Ishikawa (cell line): ENCODE measurements at regions not wholly inside any gene's neighbourhood (a gene's known extent, or its start where the extent isn't known, plus 50 kb on each side); places are given as distances from the start of the nearest gene placed in this dataset.

ENCODE experiments used
- CEBPB ChIP-seq: IDR thresholded peaks from 2 replicates; pipeline ENCODE4 v1.6.1; 2012
- CREB1 ChIP-seq: IDR thresholded peaks from 2 replicates; pipeline ENCODE4 v1.6.1; 2012; ENCODE audit warnings: low read depth
- EP300 ChIP-seq: IDR thresholded peaks from 2 replicates; pipeline ENCODE4 v1.6.1; 2012; ENCODE audit warnings: borderline replicate concordance
- FOXM1 ChIP-seq: IDR thresholded peaks from 2 replicates; pipeline ENCODE4 v1.6.1; 2012; ENCODE audit warnings: low read depth, borderline replicate concordance
- NFIC ChIP-seq: IDR thresholded peaks from 2 replicates; pipeline ENCODE4 v1.6.1; 2012
- RAD21 ChIP-seq: IDR thresholded peaks from 2 replicates; pipeline ENCODE4 v1.6.1; 2012; ENCODE audit warnings: low read depth
- TCF12 ChIP-seq: IDR thresholded peaks from 2 replicates; pipeline ENCODE4 v1.6.1; 2012; ENCODE audit warnings: low read depth
- TEAD4 ChIP-seq: IDR thresholded peaks from 2 replicates; pipeline ENCODE4 v1.6.1; 2012
- YY1 ChIP-seq: IDR thresholded peaks from 2 replicates; pipeline ENCODE4 v1.6.1; 2012; ENCODE audit warnings: low read depth
- ZBTB7A ChIP-seq: IDR thresholded peaks from 2 replicates; pipeline ENCODE4 v1.6.1; 2012; ENCODE audit warnings: low read depth
- TF ChIP-seq, protein P1 (sequence below): IDR thresholded peaks from 2 replicates; pipeline ENCODE4 v1.6.1; 2012
- TF ChIP-seq, protein P2 (sequence below): IDR thresholded peaks from 2 replicates; pipeline ENCODE4 v1.6.1; 2012; ENCODE audit warnings: low read depth, mild to moderate bottlenecking
- TF ChIP-seq, protein P3 (sequence below): IDR thresholded peaks from 2 replicates; pipeline ENCODE4 v1.6.1; 2012

DNA sequence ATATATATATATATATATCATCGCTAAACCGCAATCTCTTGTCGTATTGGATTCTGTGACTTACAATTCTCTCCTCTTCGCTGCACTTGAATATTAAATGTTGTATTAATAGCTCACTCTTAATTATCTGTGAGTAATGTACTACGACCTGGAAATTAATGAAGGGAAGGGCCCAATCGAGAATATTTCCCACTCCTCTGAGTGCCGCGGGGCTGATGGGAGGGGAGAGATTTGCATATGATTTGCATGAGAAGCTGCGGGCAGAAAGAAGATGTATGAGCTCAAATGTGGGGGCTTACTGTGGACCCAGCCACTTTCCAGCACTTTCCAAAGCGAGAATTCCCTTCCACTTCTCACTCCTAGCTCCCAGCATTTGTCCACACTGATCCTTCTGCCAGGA lies 141.2 kb downstream of the MN1 start:
- TF ChIP-seq YY1: no peak
- TF ChIP-seq ZBTB7A: no peak
- no peak for TF ChIP-seq FOXM1
- TF ChIP-seq, protein P1, sequence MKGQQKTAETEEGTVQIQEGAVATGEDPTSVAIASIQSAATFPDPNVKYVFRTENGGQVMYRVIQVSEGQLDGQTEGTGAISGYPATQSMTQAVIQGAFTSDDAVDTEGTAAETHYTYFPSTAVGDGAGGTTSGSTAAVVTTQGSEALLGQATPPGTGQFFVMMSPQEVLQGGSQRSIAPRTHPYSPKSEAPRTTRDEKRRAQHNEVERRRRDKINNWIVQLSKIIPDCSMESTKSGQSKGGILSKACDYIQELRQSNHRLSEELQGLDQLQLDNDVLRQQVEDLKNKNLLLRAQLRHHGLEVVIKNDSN: no peak
- no peak for TF ChIP-seq TCF12
- TF ChIP-seq NFIC: no peak
- TF ChIP-seq RAD21: no peak
- no peak for TF ChIP-seq EP300
- TF ChIP-seq, protein P2, sequence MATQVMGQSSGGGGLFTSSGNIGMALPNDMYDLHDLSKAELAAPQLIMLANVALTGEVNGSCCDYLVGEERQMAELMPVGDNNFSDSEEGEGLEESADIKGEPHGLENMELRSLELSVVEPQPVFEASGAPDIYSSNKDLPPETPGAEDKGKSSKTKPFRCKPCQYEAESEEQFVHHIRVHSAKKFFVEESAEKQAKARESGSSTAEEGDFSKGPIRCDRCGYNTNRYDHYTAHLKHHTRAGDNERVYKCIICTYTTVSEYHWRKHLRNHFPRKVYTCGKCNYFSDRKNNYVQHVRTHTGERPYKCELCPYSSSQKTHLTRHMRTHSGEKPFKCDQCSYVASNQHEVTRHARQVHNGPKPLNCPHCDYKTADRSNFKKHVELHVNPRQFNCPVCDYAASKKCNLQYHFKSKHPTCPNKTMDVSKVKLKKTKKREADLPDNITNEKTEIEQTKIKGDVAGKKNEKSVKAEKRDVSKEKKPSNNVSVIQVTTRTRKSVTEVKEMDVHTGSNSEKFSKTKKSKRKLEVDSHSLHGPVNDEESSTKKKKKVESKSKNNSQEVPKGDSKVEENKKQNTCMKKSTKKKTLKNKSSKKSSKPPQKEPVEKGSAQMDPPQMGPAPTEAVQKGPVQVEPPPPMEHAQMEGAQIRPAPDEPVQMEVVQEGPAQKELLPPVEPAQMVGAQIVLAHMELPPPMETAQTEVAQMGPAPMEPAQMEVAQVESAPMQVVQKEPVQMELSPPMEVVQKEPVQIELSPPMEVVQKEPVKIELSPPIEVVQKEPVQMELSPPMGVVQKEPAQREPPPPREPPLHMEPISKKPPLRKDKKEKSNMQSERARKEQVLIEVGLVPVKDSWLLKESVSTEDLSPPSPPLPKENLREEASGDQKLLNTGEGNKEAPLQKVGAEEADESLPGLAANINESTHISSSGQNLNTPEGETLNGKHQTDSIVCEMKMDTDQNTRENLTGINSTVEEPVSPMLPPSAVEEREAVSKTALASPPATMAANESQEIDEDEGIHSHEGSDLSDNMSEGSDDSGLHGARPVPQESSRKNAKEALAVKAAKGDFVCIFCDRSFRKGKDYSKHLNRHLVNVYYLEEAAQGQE: no peak
- no peak for TF ChIP-seq CEBPB
- no peak for TF ChIP-seq CREB1

DNA sequence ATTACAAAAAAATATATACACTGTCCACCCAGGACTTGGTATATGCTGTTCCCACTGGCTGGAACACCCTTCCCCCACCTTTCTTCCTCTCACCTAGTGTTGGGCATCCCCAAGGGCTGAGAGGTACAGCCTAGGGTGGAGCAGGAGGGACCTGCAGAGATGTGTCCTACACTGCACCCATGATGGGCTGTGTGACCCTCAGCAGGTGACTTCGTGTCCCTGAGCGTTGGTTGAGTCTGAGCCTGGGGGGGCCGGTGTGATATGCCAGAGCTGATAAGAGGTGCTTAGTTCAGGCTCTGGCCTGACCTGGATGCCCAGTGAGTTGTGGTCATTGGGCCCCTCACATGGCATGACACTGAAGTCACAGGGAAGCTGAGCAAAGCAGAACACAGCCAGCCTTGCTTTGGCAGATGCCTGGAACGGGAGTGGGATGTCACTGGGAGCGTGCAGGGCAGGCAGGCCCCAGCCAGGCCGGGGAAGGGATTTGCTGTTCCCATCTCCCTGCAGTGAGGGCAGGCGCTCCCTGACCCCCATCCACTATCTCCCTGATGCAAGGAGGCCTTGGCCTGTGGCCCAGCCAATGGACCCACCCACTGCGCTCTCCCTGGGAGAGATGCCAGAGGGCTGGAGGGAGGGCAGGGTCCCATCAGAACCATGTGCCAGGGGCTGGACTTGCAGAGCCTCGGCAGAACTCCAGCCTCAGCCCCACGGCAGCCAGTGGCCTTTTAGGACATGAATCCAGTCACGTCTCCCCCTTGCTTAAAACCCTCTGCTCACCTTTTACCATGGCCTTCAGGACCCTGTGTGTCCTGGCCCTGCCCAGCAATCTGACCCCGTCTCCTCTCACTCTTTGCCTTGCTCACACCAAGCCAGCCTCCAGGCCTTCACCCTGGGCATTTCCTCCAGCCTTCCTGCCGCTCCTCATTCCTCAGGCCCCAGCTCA lies 138.9 kb downstream of the MN1 start:
- no peak for TF ChIP-seq CREB1
- TF ChIP-seq TCF12: no peak
- TF ChIP-seq, protein P2: no peak
- TF ChIP-seq RAD21: no peak
- TF ChIP-seq, protein P3, sequence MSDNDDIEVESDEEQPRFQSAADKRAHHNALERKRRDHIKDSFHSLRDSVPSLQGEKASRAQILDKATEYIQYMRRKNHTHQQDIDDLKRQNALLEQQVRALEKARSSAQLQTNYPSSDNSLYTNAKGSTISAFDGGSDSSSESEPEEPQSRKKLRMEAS: no peak
- no peak for TF ChIP-seq EP300

DNA sequence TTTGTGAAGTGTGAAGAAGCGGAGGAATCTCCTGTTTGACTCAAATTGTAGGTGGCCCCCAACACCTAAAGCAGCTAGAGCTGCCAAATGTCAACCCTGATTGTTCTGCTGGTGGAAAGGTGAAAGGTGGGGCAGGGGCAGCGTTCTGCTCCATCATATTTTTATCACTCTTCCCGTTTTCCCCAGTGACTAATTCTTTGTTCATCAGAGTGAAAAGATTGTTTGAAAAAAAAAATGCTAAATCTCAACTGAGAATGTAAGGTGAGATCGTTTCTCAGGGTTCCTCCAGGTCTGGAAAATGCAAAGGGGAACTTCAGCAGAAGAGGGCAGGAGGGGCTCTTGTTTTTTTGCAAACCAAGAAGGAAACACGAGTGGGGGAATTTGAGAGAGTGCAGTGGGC lies 137.7 kb downstream of the MN1 start:
- TF ChIP-seq NFIC: no peak
- TF ChIP-seq ZBTB7A: no peak
- no peak for TF ChIP-seq FOXM1
- TF ChIP-seq, protein P1: no peak
- TF ChIP-seq YY1: no peak
- TF ChIP-seq TEAD4: no peak
- no peak for TF ChIP-seq CREB1
- TF ChIP-seq, protein P3: no peak
- no peak for TF ChIP-seq RAD21

DNA sequence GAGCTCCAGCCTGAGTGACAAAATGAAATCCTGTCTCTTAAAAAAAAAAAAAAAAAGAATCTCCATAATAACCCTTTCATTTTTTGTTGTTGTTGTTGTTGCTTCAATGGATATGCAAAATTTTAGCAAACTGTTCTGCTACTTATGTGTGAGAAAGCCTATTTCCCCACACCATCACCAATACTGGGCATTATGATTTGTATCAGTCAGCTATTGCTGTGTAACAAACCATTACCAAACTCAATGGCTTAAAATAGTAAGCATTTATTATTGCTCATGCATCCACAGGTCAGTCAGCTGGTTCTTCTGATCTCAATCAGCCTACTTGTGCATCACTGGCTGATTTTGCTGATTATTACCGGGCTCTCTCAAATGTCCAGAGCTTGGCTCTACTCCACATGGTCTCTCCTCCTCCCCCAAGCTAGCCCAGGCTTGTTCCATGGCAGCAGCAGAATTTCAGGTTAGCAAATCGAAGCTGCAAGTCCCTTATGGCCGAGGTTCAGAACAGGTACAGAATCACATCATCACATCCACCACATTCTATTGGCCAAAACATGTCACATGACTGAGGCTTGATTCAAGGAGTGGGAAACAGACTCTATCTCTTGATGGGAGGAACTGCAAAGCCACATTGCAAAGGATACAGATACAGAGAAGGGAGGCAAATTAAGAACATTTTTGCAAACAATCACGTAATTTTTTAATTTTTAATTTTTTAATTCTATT lies 135.1 kb downstream of the MN1 start:
- TF ChIP-seq, protein P3: no peak
- TF ChIP-seq CEBPB (no peak), EP300 (no peak), CREB1 (no peak), TEAD4 (no peak)
- TF ChIP-seq, protein P2: no peak
- TF ChIP-seq, protein P1: peak; percentile 19; the same call in 1 of the 2 replicates
